ENCODE measurements at regions not wholly inside any gene's neighbourhood (a gene's known extent, or its start where the extent isn't known, plus 50 kb on each side); places are given as distances from the start of the nearest gene placed in this dataset.

- TF ChIP-seq ZNF574 (CRISPR knock-in tag; IDR thresholded peaks at IDR 0.05): no peak
- TF ChIP-seq ZNF263 (CRISPR knock-in tag; IDR thresholded peaks at IDR 0.05): no peak
- no peak for TF ChIP-seq GMEB1 (CRISPR knock-in tag; IDR thresholded peaks at IDR 0.05; ENCODE audit: borderline replicate concordance)
- peak; percentile 79 for TF ChIP-seq HNF4A (CRISPR knock-in tag; IDR thresholded peaks at IDR 0.05)
- no peak for TF ChIP-seq HBP1 (CRISPR knock-in tag; IDR thresholded peaks at IDR 0.05; ENCODE audit: low read depth)
- no peak for TF ChIP-seq ZNF776 (CRISPR knock-in tag; IDR thresholded peaks at IDR 0.05)
- TF ChIP-seq E2F2 (CRISPR knock-in tag; IDR thresholded peaks at IDR 0.05; ENCODE audit: borderline replicate concordance): no peak
- no peak for TF ChIP-seq MAFK (conservative IDR thresholded peaks at IDR 0.05 in 1 of 2, IDR thresholded peaks at IDR 0.05 in 1 of 2; ENCODE audit: low read length in 2 of 2)
- no peak for TF ChIP-seq ZNF557 (CRISPR knock-in tag; IDR thresholded peaks at IDR 0.05)
- no peak for TF ChIP-seq ZNF772 (CRISPR knock-in tag; IDR thresholded peaks at IDR 0.05)
- TF ChIP-seq ZNF253 (CRISPR knock-in tag; IDR thresholded peaks at IDR 0.05; ENCODE audit: borderline replicate concordance): no peak
- TF ChIP-seq GRHL1 (CRISPR knock-in tag; conservative IDR thresholded peaks at IDR 0.05): no peak
- peak; percentile 60 for TF ChIP-seq ZNF652 (CRISPR knock-in tag; IDR thresholded peaks at IDR 0.05; ENCODE audit: borderline replicate concordance, low read depth)
- no peak for TF ChIP-seq HMG20A (CRISPR knock-in tag; IDR thresholded peaks at IDR 0.05; ENCODE audit: borderline replicate concordance)
- no peak for TF ChIP-seq ZNF17 (CRISPR knock-in tag; IDR thresholded peaks at IDR 0.05)
- no peak for TF ChIP-seq GZF1 (CRISPR knock-in tag; IDR thresholded peaks at IDR 0.05)
- no peak for TF ChIP-seq ZNF264 (CRISPR knock-in tag; IDR thresholded peaks at IDR 0.05)
- TF ChIP-seq GPN1 (CRISPR knock-in tag; IDR thresholded peaks at IDR 0.05; ENCODE audit: borderline replicate concordance): no peak
- TF ChIP-seq CEBPG (CRISPR knock-in tag; IDR thresholded peaks at IDR 0.05): peak; percentile 50
- no peak for TF ChIP-seq ZFP36 (IDR thresholded peaks at IDR 0.05; ENCODE audit: borderline replicate concordance, low read depth, low read length, partially characterized antibody)
- no peak for TF ChIP-seq MXD4 (CRISPR knock-in tag; IDR thresholded peaks at IDR 0.05)
- TF ChIP-seq ARHGAP35 (CRISPR knock-in tag; IDR thresholded peaks at IDR 0.05; ENCODE audit: borderline replicate concordance): no peak
Measured at GRCh38 chr5:135271533-135272310, 127.3 kb downstream of the MACROH2A1 start (continued).

Measured in HepG2 (cell line).